GM18867 (cell line): ENCODE measurements at regions not wholly inside any gene's neighbourhood (a gene's known extent, or its start where the extent isn't known, plus 50 kb on each side); places are given as distances from the start of the nearest gene placed in this dataset.
"Not testable (repeated sequence)": the region's sequence is repeated elsewhere in the genome, so short reads cannot be mapped to it uniquely, and the experiment has no call there.

Experiments
- ATAC-seq: cut with Tn5 transposase; IDR thresholded peaks from one replicate; pipeline ENCODE4 v1.9.1; 2021; ENCODE audit warnings: mild to moderate bottlenecking, moderate library complexity; ENCODE audit not compliant: unreplicated experiment

GRCh38 chr2:115904516-115904915 is 1462.1 kb downstream of the DPP10 start:
- ATAC-seq = no peak

GRCh38 chr2:115908731-115909130 is 1466.3 kb downstream of the DPP10 start:
- ATAC-seq = no peak

- ATAC-seq = no peak
Observed at GRCh38 chr2:115910270-115910669, 1467.8 kb downstream of the DPP10 start.

GRCh38 chr2:115913921-115914320 is 1471.5 kb downstream of the DPP10 start:
- ATAC-seq = no peak

GRCh38 chr2:115921541-115921940 is 1479.1 kb downstream of the DPP10 start:
- no peak for ATAC-seq

- no peak for ATAC-seq
Observed at GRCh38 chr2:115939902-115940301, 1497.5 kb downstream of the DPP10 start.

GRCh38 chr2:115942800-115943199 is 1500.4 kb downstream of the DPP10 start:
- no peak for ATAC-seq

- ATAC-seq = no peak
Observed at GRCh38 chr2:115946341-115946740, 1503.9 kb downstream of the DPP10 start.

GRCh38 chr2:115946891-115947290 is 1504.5 kb downstream of the DPP10 start:
- no peak for ATAC-seq

- no peak for ATAC-seq
Observed at GRCh38 chr2:115976916-115977315, 1534.5 kb downstream of the DPP10 start.

GRCh38 chr2:115999039-115999438 is 1556.6 kb downstream of the DPP10 start:
- no peak for ATAC-seq

- no peak for ATAC-seq
Observed at GRCh38 chr2:116023026-116023425, 1580.6 kb downstream of the DPP10 start.

- not testable (repeated sequence) for ATAC-seq
Observed at GRCh38 chr2:116038758-116039157, 1596.3 kb downstream of the DPP10 start.

- ATAC-seq = no peak
Observed at GRCh38 chr2:116042530-116042929, 1600.1 kb downstream of the DPP10 start.

GRCh38 chr2:116057538-116057937 is 1615.1 kb downstream of the DPP10 start:
- ATAC-seq = no peak

GRCh38 chr2:116061023-116061422 is 1618.6 kb downstream of the DPP10 start:
- ATAC-seq = no peak

GRCh38 chr2:116073731-116074130 is 1631.3 kb downstream of the DPP10 start:
- ATAC-seq = no peak

GRCh38 chr2:116074161-116074560 is 1631.7 kb downstream of the DPP10 start:
- ATAC-seq = no peak

GRCh38 chr2:116088236-116088635 is 1645.8 kb downstream of the DPP10 start:
- ATAC-seq = no peak

- ATAC-seq = no peak
Observed at GRCh38 chr2:116094196-116094595, 1651.8 kb downstream of the DPP10 start.

- no peak for ATAC-seq
Observed at GRCh38 chr2:116095636-116096035, 1653.2 kb downstream of the DPP10 start.

- ATAC-seq = no peak
Observed at GRCh38 chr2:116098049-116098448, 1655.6 kb downstream of the DPP10 start.

GRCh38 chr2:116109471-116109870 is 1667.0 kb downstream of the DPP10 start:
- no peak for ATAC-seq

GRCh38 chr2:116117845-116118244 is 1675.4 kb downstream of the DPP10 start:
- ATAC-seq = no peak
